ENCODE measurements at regions not wholly inside any gene's neighbourhood (a gene's known extent, or its start where the extent isn't known, plus 50 kb on each side); places are given as distances from the start of the nearest gene placed in this dataset.
A peak's percentile ranks its signal among the peaks of the same experiment; 100 is the strongest.

DNA sequence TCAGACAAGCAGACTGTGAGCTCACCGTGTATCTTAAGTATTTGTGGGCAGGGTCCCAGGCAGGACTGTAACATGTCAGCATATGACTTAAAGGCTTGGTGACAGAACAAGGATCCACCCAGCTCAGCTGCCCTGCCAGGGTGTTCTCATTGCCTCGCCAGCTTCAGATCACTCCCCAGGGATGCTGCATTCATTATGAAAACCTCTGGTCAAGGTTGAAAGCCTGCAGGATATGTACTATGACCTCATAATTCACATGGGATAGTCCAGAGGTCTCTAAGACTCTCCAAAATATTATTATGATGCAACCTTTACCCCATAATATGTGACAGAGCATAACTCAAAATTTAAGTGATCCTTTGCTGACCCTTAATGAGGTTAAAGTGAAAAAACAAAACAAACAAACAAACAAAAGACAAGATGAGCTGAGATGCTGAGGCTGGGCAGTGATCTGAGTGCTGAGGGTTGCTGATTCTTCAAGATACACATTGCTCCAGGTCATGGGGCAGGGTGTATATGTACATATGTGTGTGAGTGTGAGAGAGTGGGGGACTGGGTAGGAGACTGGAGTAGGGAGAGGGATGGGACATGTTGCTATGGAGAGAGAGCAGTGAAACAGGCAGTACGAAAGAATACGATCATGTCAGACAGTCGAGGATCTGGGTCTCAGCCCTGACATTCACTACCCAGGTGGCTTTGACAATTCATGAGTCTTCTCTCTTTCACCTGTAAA, 98.8 kb upstream of the DUSP10 start:
- peak overlapping the region in 3 of 7 donors; percentile 13 to 84 (median 82) for H3K27ac Mint-ChIP-seq
- no peak overlapping the region for H3K27ac ChIP-seq (ENCODE audit: low read depth, low read length)
- DNase-seq = no peak
- ChIA-PET CTCF (ENCODE audit: partially characterized antibody) (no interaction called here), POLR2A (ENCODE audit: partially characterized antibody) (interaction anchor here (0.6 kb wide), 1 partner anchor 92 kb away, joined by 3 read pairs; no protein-coding TSS in a partner anchor)
- no peaks in the 10 kb centered on the region for H3K9me3 Mint-ChIP-seq
- intact Hi-C loops (cut with micrococcal nuclease) = no loop called here
- no peaks in the 10 kb centered on the region for H3K36me3 ChIP-seq (ENCODE audit: insufficient read depth, low read length)
- peaks cover 18% of the 10 kb centered on the region for H3K4me1 ChIP-seq (ENCODE audit: insufficient read depth, low read length)
- H3K4me3 Mint-ChIP-seq = no peak overlapping the region
- H3K27me3 Mint-ChIP-seq = no peaks in the 10 kb centered on the region
- H3K4me1 Mint-ChIP-seq = peaks cover 5 to 26% (median 19%) of the 10 kb centered on the region in 4 donors
- H3K9me3 ChIP-seq (ENCODE audit: control insufficient read depth in 1 of 2, low read length in 2 of 2) = no peaks in the 10 kb centered on the region
- H3K36me3 Mint-ChIP-seq = no peaks in the 10 kb centered on the region
- H3K27me3 ChIP-seq (ENCODE audit: insufficient read depth, low read length) = no peaks in the 10 kb centered on the region
- no peak overlapping the region for H3K4me3 ChIP-seq (ENCODE audit: low read length in 2 of 2)

DNA sequence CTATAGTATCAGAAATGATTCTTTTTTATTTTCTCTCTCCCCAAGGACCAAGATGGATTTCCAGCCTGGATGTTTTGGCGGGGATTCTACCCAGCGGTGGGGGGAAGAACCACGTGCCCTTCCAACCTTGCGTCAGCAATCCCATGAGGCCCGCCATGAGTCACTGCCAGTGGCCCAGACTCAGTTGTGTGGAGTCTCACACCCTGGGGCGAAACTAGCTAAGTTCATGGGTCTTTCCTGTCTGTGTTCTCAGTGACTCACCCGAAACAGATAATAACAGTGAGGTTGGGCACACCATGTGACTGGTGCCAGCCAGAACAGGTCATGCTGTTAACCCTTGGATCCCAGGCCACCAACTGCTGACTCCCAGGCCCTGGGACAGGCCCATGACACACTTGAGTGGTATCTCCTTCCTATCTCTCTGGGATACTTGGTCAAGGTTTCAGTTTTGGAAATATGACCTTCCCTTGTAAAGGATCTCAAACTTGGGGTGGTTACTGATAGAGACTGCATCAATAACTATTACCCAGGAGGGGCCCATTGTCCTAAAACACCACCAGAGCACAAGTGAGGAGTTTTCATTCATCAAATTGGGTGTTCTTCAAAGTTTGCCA, 98.0 kb upstream of the DUSP10 start:
- ChIA-PET POLR2A (ENCODE audit: partially characterized antibody) (interaction anchor here (1.0 to 2.8 kb wide), 5 partner anchors 10 to 127 kb away, joined by 3 to 13 read pairs (median 4); partner anchors contain the start of gene DUSP10), CTCF (ENCODE audit: partially characterized antibody) (interaction anchor here (1.0 kb wide), 1 partner anchor 30 kb away, joined by 3 read pairs; no protein-coding TSS in a partner anchor)
- Mint-ChIP-seq H3K9me3 (no peaks in the 10 kb centered on the region), H3K4me1 (peaks cover 5 to 26% (median 19%) of the 10 kb centered on the region in 4 donors), H3K27me3 (no peaks in the 10 kb centered on the region), H3K36me3 (no peaks in the 10 kb centered on the region), H3K27ac (peak overlapping the region in 5 of 7 donors; percentile 53 to 84 (median 61)), H3K4me3 (peak overlapping the region in 3 of 8 donors; percentile 4 to 48 (median 27))
- DNase-seq = peak; percentile 15 to 87 (median 20)
- intact Hi-C loops (cut with micrococcal nuclease) = loop anchor here (1.0 to 10.0 kb wide), 2 partner anchors 11 to 365 kb away; no protein-coding TSS in a partner anchor
- Histone ChIP-seq H3K9me3 (ENCODE audit: control insufficient read depth in 1 of 2, low read length in 2 of 2) (no peaks in the 10 kb centered on the region), H3K27ac (ENCODE audit: low read depth, low read length) (no peak overlapping the region), H3K27me3 (ENCODE audit: insufficient read depth, low read length) (no peaks in the 10 kb centered on the region), H3K4me1 (ENCODE audit: insufficient read depth, low read length) (peaks cover 18% of the 10 kb centered on the region), H3K4me3 (ENCODE audit: low read length in 2 of 2) (no peak overlapping the region), H3K36me3 (ENCODE audit: insufficient read depth, low read length) (no peaks in the 10 kb centered on the region)

DNA sequence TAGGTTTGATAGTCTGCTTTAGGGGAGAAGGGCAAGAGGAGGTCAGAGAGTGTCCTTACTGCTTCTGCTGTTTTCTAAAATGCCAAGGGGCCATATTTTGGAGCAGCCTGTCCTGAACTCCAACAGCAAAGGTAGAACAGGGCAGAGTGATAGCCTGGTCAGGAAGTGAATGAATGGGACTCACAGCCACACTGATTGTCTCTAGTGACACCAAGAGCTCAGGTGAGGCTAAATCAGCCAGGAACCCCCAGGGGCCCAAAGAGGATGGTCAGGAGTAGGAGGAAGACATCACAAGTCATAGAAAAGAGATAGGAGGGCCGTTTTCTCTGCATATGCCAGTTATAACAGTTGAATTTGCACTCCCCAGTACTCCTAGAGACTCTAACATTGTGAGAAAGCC, 97.4 kb upstream of the DUSP10 start:
- peak in 1 of 5 donors; percentile 38 for DNase-seq
- Histone ChIP-seq H3K4me1 (ENCODE audit: insufficient read depth, low read length) (peaks cover 18% of the 10 kb centered on the region), H3K4me3 (ENCODE audit: low read length in 2 of 2) (no peak overlapping the region), H3K27me3 (ENCODE audit: insufficient read depth, low read length) (no peaks in the 10 kb centered on the region), H3K9me3 (ENCODE audit: control insufficient read depth in 1 of 2, low read length in 2 of 2) (no peaks in the 10 kb centered on the region), H3K27ac (ENCODE audit: low read depth, low read length) (no peak overlapping the region), H3K36me3 (ENCODE audit: insufficient read depth, low read length) (no peaks in the 10 kb centered on the region)
- Mint-ChIP-seq H3K27me3 (no peaks in the 10 kb centered on the region), H3K4me1 (peaks cover 5 to 26% (median 19%) of the 10 kb centered on the region in 4 donors), H3K9me3 (no peaks in the 10 kb centered on the region), H3K27ac (peak overlapping the region in 6 of 7 donors; percentile 47 to 84 (median 58)), H3K4me3 (no peak overlapping the region), H3K36me3 (no peaks in the 10 kb centered on the region)
- intact Hi-C loops (cut with micrococcal nuclease) = loop anchor here (1.0 to 10.0 kb wide), 2 partner anchors 10 to 365 kb away; no protein-coding TSS in a partner anchor
- ChIA-PET CTCF (ENCODE audit: partially characterized antibody) (interaction anchor here (1.0 kb wide), 1 partner anchor 29 kb away, joined by 3 read pairs; no protein-coding TSS in a partner anchor), POLR2A (ENCODE audit: partially characterized antibody) (interaction anchor here (1.0 to 2.8 kb wide), 5 partner anchors 10 to 127 kb away, joined by 3 to 13 read pairs (median 4); partner anchors contain the start of gene DUSP10)

DNA sequence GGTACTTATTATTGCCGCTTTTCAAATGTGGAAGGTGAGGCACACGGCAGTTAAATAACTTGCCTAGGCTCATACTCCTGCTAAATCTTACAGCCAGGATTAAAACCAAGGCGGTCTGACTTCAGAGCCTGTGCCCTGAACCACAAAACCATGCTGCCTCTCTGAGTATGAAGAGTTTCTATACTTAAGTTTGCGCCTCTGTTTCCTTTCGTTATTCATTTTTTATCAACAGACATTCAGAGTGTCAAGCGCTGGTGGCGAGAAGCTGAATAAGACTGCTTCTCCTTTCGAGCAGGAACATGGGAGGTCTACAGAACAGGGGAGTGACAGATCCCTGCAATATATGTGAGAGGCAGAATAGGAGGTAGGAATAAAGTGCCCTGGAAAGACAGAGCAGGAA, 96.0 kb upstream of the DUSP10 start:
- H3K27me3 ChIP-seq (ENCODE audit: insufficient read depth, low read length) = no peaks in the 10 kb centered on the region
- Mint-ChIP-seq H3K4me1 (peaks cover 5 to 26% (median 20%) of the 10 kb centered on the region in 4 donors), H3K36me3 (no peaks in the 10 kb centered on the region), H3K4me3 (peak overlapping the region in 7 of 8 donors; percentile 32 to 79 (median 62)), H3K27me3 (no peaks in the 10 kb centered on the region), H3K27ac (peak overlapping the region in 5 of 7 donors; percentile 30 to 83 (median 73)), H3K9me3 (peaks cover 0 to 2% (median 0%) of the 10 kb centered on the region in 8 donors)
- H3K4me3 ChIP-seq (ENCODE audit: low read length in 2 of 2) = no peak overlapping the region
- intact Hi-C loops (cut with micrococcal nuclease) = loop anchor here (10.0 kb wide), 1 partner anchor 363 kb away; no protein-coding TSS in a partner anchor
- ChIA-PET POLR2A (ENCODE audit: partially characterized antibody) (interaction anchor here (2.8 kb wide), 1 partner anchor 8 kb away, joined by 13 read pairs; no protein-coding TSS in a partner anchor), CTCF (ENCODE audit: partially characterized antibody) (no interaction called here)
- no peak overlapping the region for H3K27ac ChIP-seq (ENCODE audit: low read depth, low read length)
- H3K9me3 ChIP-seq (ENCODE audit: control insufficient read depth in 1 of 2, low read length in 2 of 2) = no peaks in the 10 kb centered on the region
- peaks cover 18% of the 10 kb centered on the region for H3K4me1 ChIP-seq (ENCODE audit: insufficient read depth, low read length)
- DNase-seq = peak in 2 of 5 donors; percentile 9 to 53
- no peaks in the 10 kb centered on the region for H3K36me3 ChIP-seq (ENCODE audit: insufficient read depth, low read length)

DNA sequence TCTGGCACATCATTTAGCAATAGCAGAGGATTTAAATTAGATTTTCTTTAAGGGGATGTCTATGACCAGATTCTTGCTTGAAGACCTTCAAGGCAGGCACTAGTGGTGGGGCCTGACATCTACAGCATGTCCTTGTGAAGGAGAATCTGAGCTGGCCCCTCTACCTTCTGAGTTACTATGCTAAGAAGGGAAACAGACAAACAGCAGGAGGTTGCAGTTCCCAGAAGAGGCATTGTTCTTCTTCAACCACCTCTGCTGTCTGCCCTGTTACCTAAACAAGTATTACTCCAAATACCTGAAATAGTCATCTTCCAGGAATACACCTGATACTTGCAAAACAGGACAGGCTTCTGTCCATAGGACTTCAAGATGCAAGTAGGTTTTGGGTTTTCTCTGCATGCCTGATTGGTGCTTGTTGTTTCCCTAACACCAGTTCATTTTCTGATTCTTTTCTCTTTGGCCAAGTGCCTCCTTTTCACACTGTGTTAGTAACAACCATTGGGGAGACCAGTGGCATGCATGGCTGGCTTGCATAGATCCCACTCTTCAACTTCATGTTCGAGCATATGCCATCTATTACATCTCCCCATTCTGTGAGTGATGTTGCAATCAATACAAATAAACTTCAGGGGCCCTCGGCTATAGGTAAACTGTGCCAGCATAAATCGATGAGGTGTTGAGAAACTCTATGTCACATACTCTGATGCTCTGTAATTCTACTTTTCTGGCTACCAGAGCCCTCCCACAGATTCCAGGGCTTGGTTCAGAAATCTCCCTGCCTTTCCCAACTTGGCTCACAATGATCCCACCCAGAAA, 93.0 kb upstream of the DUSP10 start:
- Histone ChIP-seq H3K4me1 (ENCODE audit: insufficient read depth, low read length) (peaks cover 25% of the 10 kb centered on the region), H3K27me3 (ENCODE audit: insufficient read depth, low read length) (no peaks in the 10 kb centered on the region), H3K36me3 (ENCODE audit: insufficient read depth, low read length) (no peaks in the 10 kb centered on the region), H3K9me3 (ENCODE audit: control insufficient read depth in 1 of 2, low read length in 2 of 2) (no peaks in the 10 kb centered on the region), H3K27ac (ENCODE audit: low read depth, low read length) (no peak overlapping the region), H3K4me3 (ENCODE audit: low read length in 2 of 2) (no peak overlapping the region)
- intact Hi-C loops (cut with micrococcal nuclease) = loop anchor here (10.0 kb wide), 1 partner anchor 360 kb away; no protein-coding TSS in a partner anchor
- H3K4me1 Mint-ChIP-seq = peaks cover 8 to 34% (median 21%) of the 10 kb centered on the region in 4 donors
- CTCF ChIA-PET (ENCODE audit: partially characterized antibody) = no interaction called here
- H3K9me3 Mint-ChIP-seq = peaks cover 0 to 2% (median 0%) of the 10 kb centered on the region in 8 donors
- no peaks in the 10 kb centered on the region for H3K27me3 Mint-ChIP-seq
- POLR2A ChIA-PET (ENCODE audit: partially characterized antibody) = interaction anchor here (0.6 kb wide), 1 partner anchor 51 kb away, joined by 3 read pairs; no protein-coding TSS in a partner anchor
- H3K27ac Mint-ChIP-seq = no peak overlapping the region
- no peaks in the 10 kb centered on the region for H3K36me3 Mint-ChIP-seq
- no peak for DNase-seq
- no peak overlapping the region for H3K4me3 Mint-ChIP-seq

DNA sequence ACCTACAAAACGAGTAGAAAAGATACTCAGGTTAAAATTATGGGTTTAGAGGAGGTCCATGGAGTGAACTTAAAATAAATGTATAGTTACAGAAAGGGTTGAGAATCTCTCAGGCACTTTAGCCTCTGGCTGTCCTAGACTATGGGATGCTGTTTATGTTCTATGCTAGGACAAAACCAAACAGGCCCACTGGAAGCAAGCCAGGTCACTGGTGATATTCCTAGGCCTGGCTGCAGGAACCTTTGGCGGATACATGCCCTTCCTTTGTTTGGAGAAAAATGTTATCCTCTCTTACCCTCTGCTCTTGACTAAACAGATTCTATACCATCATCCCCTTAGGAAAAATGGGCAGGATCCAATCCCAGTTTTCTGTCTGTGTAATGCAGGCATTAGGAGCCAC, 90.7 kb upstream of the DUSP10 start:
- H3K4me3 ChIP-seq (ENCODE audit: low read length in 2 of 2) = no peak overlapping the region
- peaks cover 18 to 36% (median 26%) of the 10 kb centered on the region in 4 donors for H3K4me1 Mint-ChIP-seq
- H3K4me1 ChIP-seq (ENCODE audit: insufficient read depth, low read length) = peaks cover 32% of the 10 kb centered on the region
- H3K27ac Mint-ChIP-seq = no peak overlapping the region
- no peak overlapping the region for H3K27ac ChIP-seq (ENCODE audit: low read depth, low read length)
- H3K9me3 Mint-ChIP-seq = peaks cover 0 to 2% (median 0%) of the 10 kb centered on the region in 8 donors
- no peaks in the 10 kb centered on the region for H3K36me3 ChIP-seq (ENCODE audit: insufficient read depth, low read length)
- no peaks in the 10 kb centered on the region for H3K36me3 Mint-ChIP-seq
- H3K4me3 Mint-ChIP-seq = no peak overlapping the region
- CTCF ChIA-PET (ENCODE audit: partially characterized antibody) = no interaction called here
- H3K9me3 ChIP-seq (ENCODE audit: control insufficient read depth in 1 of 2, low read length in 2 of 2) = no peaks in the 10 kb centered on the region
- intact Hi-C loops (cut with micrococcal nuclease) = loop anchor here (10.0 kb wide), 1 partner anchor 358 kb away; no protein-coding TSS in a partner anchor
- DNase-seq = no peak
- H3K27me3 Mint-ChIP-seq = no peaks in the 10 kb centered on the region
- no peaks in the 10 kb centered on the region for H3K27me3 ChIP-seq (ENCODE audit: insufficient read depth, low read length)
- POLR2A ChIA-PET (ENCODE audit: partially characterized antibody) = no interaction called here
